ENCODE measurements at regions not wholly inside any gene's neighbourhood (a gene's known extent, or its start where the extent isn't known, plus 50 kb on each side); places are given as distances from the start of the nearest gene placed in this dataset.

DNA sequence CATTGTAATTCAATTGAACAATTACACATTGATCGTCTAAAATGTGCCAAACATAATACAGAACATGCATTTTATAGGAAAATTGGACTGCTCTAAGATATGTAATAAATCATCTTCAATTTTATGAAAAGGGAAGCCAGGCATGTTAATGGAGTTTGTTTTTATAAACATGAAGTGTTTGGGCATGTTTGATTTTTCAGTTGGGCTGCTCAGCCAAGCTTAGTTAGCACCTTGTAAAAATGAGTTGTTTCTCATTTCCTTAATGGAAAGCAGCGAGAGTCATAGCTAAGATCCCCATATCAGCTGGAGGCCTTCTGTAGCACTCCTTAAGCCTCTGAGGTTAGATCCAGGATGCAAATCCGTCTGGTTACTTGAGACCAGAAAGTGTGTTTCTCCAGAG lies 422.3 kb downstream of the SPRY2 start:
- intact Hi-C loops (cut with micrococcal nuclease; ENCODE audit: unreplicated experiment), result no loop called here
- H3K36me3 ChIP-seq (ENCODE audit: insufficient read depth, low read length, poor library complexity, severe bottlenecking), result no peaks in the 10 kb centered on the region
- POLR2A ChIA-PET (ENCODE audit: low non-redundant PET), result no interaction called here
- H3K4me3 ChIP-seq (ENCODE audit: low read depth, low read length, poor library complexity, severe bottlenecking), result no peak overlapping the region
- BruUV-seq (replicated peaks), result no TSS peak
- H3K27ac ChIP-seq (ENCODE audit: low read depth, low read length, poor library complexity, severe bottlenecking), result no peak overlapping the region
- no peak for TF ChIP-seq CTCF (conservative IDR thresholded peaks at IDR 0.05; ENCODE audit: low read depth, low read length)
- no peak for TF ChIP-seq EZH2 (IDR thresholded peaks at IDR 0.05; ENCODE audit: borderline replicate concordance, low read depth, low read length, poor library complexity, severe bottlenecking)
- DNase-seq (ENCODE audit: low spot score), result no peak
- H3K4me1 ChIP-seq (ENCODE audit: insufficient read depth, low read length, poor library complexity, severe bottlenecking), result peaks cover 4% of the 10 kb centered on the region
- peaks cover 7% of the 10 kb centered on the region for H3K9me3 ChIP-seq (ENCODE audit: low read depth, low read length, poor library complexity, severe bottlenecking)
- no peaks in the 10 kb centered on the region for H3K27me3 ChIP-seq (replicated peaks; ENCODE audit: insufficient read depth, low read depth, low read length, poor library complexity)
- CTCF ChIA-PET, result no interaction called here

GRCh38 chr13:79917628-79918027 lies 423.3 kb downstream of the SPRY2 start:
- no TSS peak for BruUV-seq (replicated peaks)
- ChIA-PET CTCF (no interaction called here), POLR2A (ENCODE audit: low non-redundant PET) (no interaction called here)
- Histone ChIP-seq H3K27ac (ENCODE audit: low read depth, low read length, poor library complexity, severe bottlenecking) (no peak overlapping the region), H3K36me3 (ENCODE audit: insufficient read depth, low read length, poor library complexity, severe bottlenecking) (no peaks in the 10 kb centered on the region), H3K9me3 (ENCODE audit: low read depth, low read length, poor library complexity, severe bottlenecking) (peaks cover 7% of the 10 kb centered on the region), H3K4me3 (ENCODE audit: low read depth, low read length, poor library complexity, severe bottlenecking) (no peak overlapping the region), H3K4me1 (ENCODE audit: insufficient read depth, low read length, poor library complexity, severe bottlenecking) (peaks cover 4% of the 10 kb centered on the region), H3K27me3 (replicated peaks; ENCODE audit: insufficient read depth, low read depth, low read length, poor library complexity) (no peaks in the 10 kb centered on the region)
- TF ChIP-seq EZH2 (IDR thresholded peaks at IDR 0.05; ENCODE audit: borderline replicate concordance, low read depth, low read length, poor library complexity, severe bottlenecking) (no peak), CTCF (conservative IDR thresholded peaks at IDR 0.05; ENCODE audit: low read depth, low read length) (no peak)
- DNase-seq (ENCODE audit: low spot score), result no peak
- intact Hi-C loops (cut with micrococcal nuclease; ENCODE audit: unreplicated experiment), result no loop called here

- POLR2A ChIA-PET (ENCODE audit: low non-redundant PET), result no interaction called here
- CTCF ChIA-PET, result interaction anchor here (0.5 kb wide), 1 partner anchor 439 kb away, joined by 3 read pairs; no protein-coding TSS in a partner anchor
- no TSS peak for BruUV-seq (replicated peaks)
- H3K9me3 ChIP-seq (ENCODE audit: low read depth, low read length, poor library complexity, severe bottlenecking), result no peaks in the 10 kb centered on the region
- no peak overlapping the region for H3K4me3 ChIP-seq (ENCODE audit: low read depth, low read length, poor library complexity, severe bottlenecking)
- H3K27me3 ChIP-seq (replicated peaks; ENCODE audit: insufficient read depth, low read depth, low read length, poor library complexity), result no peaks in the 10 kb centered on the region
- intact Hi-C loops (cut with micrococcal nuclease; ENCODE audit: unreplicated experiment), result no loop called here
- no peak overlapping the region for H3K27ac ChIP-seq (ENCODE audit: low read depth, low read length, poor library complexity, severe bottlenecking)
- DNase-seq (ENCODE audit: low spot score), result no peak
- no peaks in the 10 kb centered on the region for H3K36me3 ChIP-seq (ENCODE audit: insufficient read depth, low read length, poor library complexity, severe bottlenecking)
- H3K4me1 ChIP-seq (ENCODE audit: insufficient read depth, low read length, poor library complexity, severe bottlenecking), result peaks cover 4% of the 10 kb centered on the region
- no peak for TF ChIP-seq CTCF (conservative IDR thresholded peaks at IDR 0.05; ENCODE audit: low read depth, low read length)
- no peak for TF ChIP-seq EZH2 (IDR thresholded peaks at IDR 0.05; ENCODE audit: borderline replicate concordance, low read depth, low read length, poor library complexity, severe bottlenecking)
Measured at GRCh38 chr13:79915114-79915811, 425.7 kb downstream of the SPRY2 start.
